GM12873 (cell line): ENCODE measurements at regions not wholly inside any gene's neighbourhood (a gene's known extent, or its start where the extent isn't known, plus 50 kb on each side); places are given as distances from the start of the nearest gene placed in this dataset.

Experiments
- CTCF ChIP-seq: IDR thresholded peaks from 2 replicates; pipeline ENCODE4 v1.5.1; 2012; ENCODE audit warnings: low read depth, mild to moderate bottlenecking, moderate library complexity, low read length, control low read depth; ENCODE audit not compliant: insufficient read depth; ENCODE audit errors: missing control alignments

GRCh38 chr14:104467236-104467635 lies 112.3 kb upstream of the C14orf180 start:
- no peak for TF ChIP-seq CTCF

DNA sequence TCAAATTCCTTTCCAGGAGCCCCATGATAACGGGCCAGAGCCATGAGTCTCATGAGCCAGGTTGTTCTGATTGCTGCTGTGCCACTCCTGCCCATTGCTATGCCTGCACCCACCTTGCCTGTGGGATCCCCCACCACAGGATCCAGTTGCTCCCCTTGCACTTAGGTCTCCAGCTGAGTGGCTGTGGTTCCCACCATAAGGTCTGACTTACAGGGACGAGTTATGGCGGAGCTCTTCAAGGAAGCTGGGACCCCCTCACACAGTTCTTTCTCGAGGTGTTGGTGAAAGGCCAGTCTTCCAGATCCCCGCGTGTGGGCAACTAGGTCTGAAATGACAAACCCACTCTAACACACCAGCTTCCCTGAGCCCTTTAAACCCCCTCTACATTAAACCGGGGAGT lies 111.9 kb upstream of the C14orf180 start:
- TF ChIP-seq CTCF: no peak

DNA sequence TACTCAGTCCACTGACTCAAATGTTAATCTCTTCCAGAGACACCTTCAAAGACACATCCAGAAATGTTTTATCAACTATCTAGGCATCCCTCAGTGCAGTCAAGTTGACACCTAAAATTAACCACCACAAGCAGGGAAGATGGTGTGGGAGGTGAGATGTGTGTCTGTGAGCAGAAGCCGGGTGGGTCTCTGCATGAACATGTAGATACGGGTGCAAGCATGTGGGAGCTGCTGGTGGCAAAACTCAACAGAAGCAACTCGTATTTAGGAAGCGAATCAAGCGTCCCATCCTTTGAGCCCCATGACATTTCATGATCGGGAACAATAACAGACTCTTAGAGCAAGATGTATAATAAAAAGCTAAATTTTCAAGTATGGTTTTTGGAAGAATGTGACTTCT lies 110.0 kb upstream of the C14orf180 start:
- TF ChIP-seq CTCF: no peak

DNA sequence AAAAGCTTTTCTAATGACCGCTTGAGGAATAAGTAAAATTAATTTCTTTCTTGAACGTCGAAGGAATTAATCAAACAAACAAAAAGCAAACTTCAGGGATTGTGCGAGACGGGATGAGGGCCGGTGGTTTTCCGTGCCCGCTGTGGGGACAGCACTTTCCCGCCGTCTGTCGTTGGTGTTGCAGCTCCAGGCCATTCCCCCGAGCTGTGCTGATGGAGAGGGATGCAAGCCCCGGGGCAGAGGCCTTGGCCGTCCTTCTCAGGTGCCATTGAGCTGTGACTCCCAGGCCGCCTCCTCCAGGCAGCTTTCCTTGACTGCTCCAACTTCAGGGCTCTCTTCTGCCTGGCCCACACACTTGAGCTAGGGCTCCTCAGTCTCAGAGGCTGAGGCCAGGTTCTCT lies 109.0 kb upstream of the C14orf180 start:
- no peak for TF ChIP-seq CTCF

- TF ChIP-seq CTCF: no peak
Measured at GRCh38 chr14:104471114-104471513, 108.5 kb upstream of the C14orf180 start.

GRCh38 chr14:104472073-104472472 lies 107.5 kb upstream of the C14orf180 start:
- TF ChIP-seq CTCF: no peak

GRCh38 chr14:104472536-104473243 lies 106.9 kb upstream of the C14orf180 start:
- no peak for TF ChIP-seq CTCF
